BLaER1 (cell line): ENCODE measurements at regions not wholly inside any gene's neighbourhood (a gene's known extent, or its start where the extent isn't known, plus 50 kb on each side); places are given as distances from the start of the nearest gene placed in this dataset.
A peak's percentile ranks its signal among the peaks of the same experiment; 100 is the strongest.

Experiments
- H3K27ac ChIP-seq: shearing (Covaris generic); formaldehyde crosslinking; 2 replicates; pipeline ENCODE4 v1.8.1; 2022
- H3K27me3 ChIP-seq: shearing (Covaris generic); formaldehyde crosslinking; 2 replicates; pipeline ENCODE4 v1.8.1; 2022
- H3K36me3 ChIP-seq: shearing (Covaris generic); formaldehyde crosslinking; 2 replicates; pipeline ENCODE4 v1.8.1; 2022
- H3K4me1 ChIP-seq: shearing (Covaris generic); formaldehyde crosslinking; 2 replicates; pipeline ENCODE4 v1.8.1; 2022
- H3K4me2 ChIP-seq: shearing (Covaris generic); formaldehyde crosslinking; 2 replicates; pipeline ENCODE4 v1.8.1; 2022
- H3K4me3 ChIP-seq: shearing (Covaris generic); formaldehyde crosslinking; 2 replicates; pipeline ENCODE4 v1.8.1; 2022
- H3K9ac ChIP-seq: shearing (Covaris generic); formaldehyde crosslinking; 2 replicates; pipeline ENCODE4 v1.8.1; 2022
- H3K9me3 ChIP-seq: shearing (Covaris generic); formaldehyde crosslinking; 2 replicates; pipeline ENCODE4 v1.8.1; 2022
- H4K20me1 ChIP-seq: shearing (Covaris generic); formaldehyde crosslinking; 2 replicates; pipeline ENCODE4 v1.8.1; 2022
- Cebpa-rat ChIP-seq: shearing (Covaris generic); IDR thresholded peaks from 2 replicates; pipeline ENCODE4 v1.8.1; 2022

DNA sequence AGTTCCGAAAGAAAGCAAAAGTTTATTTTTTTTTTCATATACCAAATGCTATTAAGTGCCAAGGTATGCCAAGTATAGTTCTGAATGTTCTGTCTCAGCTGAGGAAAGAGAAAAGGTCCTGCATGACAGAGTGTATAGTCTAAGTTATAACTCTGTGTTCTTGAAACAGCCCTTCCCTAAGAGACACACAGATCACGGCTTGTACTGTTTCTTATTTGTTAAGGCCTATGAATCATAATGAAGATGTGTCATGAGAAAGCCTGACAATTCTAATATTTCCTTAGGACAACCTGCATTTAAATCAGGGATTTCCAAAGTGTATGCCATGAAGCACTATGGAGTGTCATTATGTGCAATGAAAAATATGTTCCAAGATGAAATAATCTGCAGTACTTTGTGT lies 538.7 kb upstream of the CDH4 start:
- H3K4me2 ChIP-seq = no peak overlapping the region
- no peak overlapping the region for H3K9ac ChIP-seq
- H3K4me1 ChIP-seq = no peaks in the 10 kb centered on the region
- H3K36me3 ChIP-seq = no peaks in the 10 kb centered on the region
- no peak for TF ChIP-seq Cebpa-rat
- H3K27ac ChIP-seq = no peak overlapping the region
- H4K20me1 ChIP-seq = no peaks in the 10 kb centered on the region
- H3K27me3 ChIP-seq = no peaks in the 10 kb centered on the region
- no peak overlapping the region for H3K4me3 ChIP-seq
- no peaks in the 10 kb centered on the region for H3K9me3 ChIP-seq

DNA sequence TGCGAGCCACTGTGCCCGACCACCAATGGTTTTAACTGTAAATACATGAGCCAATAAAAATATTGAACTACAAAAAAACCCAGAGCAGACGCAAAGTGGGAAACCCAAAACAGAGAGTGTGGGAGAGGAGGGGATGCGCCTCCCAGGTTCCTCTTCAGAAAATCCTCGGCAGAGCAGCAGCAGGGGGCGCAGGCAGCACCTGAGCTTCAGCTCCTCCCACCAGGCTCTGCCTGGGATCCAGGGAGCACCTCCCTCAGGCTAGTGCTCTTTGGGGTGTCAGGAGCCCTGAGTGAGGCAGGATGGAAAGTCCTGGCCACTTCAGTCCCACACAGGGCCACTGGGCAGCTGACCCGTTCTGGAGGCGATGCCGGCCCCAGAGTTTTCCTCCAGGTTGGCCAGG lies 536.9 kb upstream of the CDH4 start:
- Histone ChIP-seq H3K9ac (no peak overlapping the region), H3K4me3 (no peak overlapping the region), H3K4me2 (no peak overlapping the region), H3K4me1 (peaks cover 7% of the 10 kb centered on the region; the same call in 1 of the 2 replicates), H3K9me3 (no peaks in the 10 kb centered on the region), H3K27me3 (no peaks in the 10 kb centered on the region), H3K27ac (no peak overlapping the region), H3K36me3 (no peaks in the 10 kb centered on the region), H4K20me1 (no peaks in the 10 kb centered on the region)
- TF ChIP-seq Cebpa-rat = no peak

GRCh38 chr20:60718743-60719480 lies 533.1 kb upstream of the CDH4 start:
- Histone ChIP-seq H3K4me3 (no peak overlapping the region), H3K9me3 (no peaks in the 10 kb centered on the region), H3K36me3 (no peaks in the 10 kb centered on the region), H4K20me1 (no peaks in the 10 kb centered on the region), H3K9ac (no peak overlapping the region), H3K4me2 (0 out of 2 replicates have a peak overlapping the region, but pooled peaks have one; percentile 11), H3K27ac (no peak overlapping the region), H3K4me1 (peaks cover 7% of the 10 kb centered on the region; the same call in 1 of the 2 replicates), H3K27me3 (no peaks in the 10 kb centered on the region)
- no peak for TF ChIP-seq Cebpa-rat

- H3K4me3 ChIP-seq = no peak overlapping the region
- H3K27ac ChIP-seq = no peak overlapping the region
- no peak overlapping the region for H3K9ac ChIP-seq
- no peaks in the 10 kb centered on the region for H3K27me3 ChIP-seq
- H3K4me2 ChIP-seq = no peak overlapping the region
- H3K36me3 ChIP-seq = no peaks in the 10 kb centered on the region
- no peaks in the 10 kb centered on the region for H4K20me1 ChIP-seq
- no peaks in the 10 kb centered on the region for H3K9me3 ChIP-seq
- no peak for TF ChIP-seq Cebpa-rat
- H3K4me1 ChIP-seq = no peaks in the 10 kb centered on the region
Measured at GRCh38 chr20:60725311-60725906, 526.7 kb upstream of the CDH4 start.

- H3K27me3 ChIP-seq = no peaks in the 10 kb centered on the region
- no peaks in the 10 kb centered on the region for H4K20me1 ChIP-seq
- no peak overlapping the region for H3K4me2 ChIP-seq
- H3K9me3 ChIP-seq = no peaks in the 10 kb centered on the region
- no peak for TF ChIP-seq Cebpa-rat
- no peak overlapping the region for H3K27ac ChIP-seq
- H3K4me3 ChIP-seq = no peak overlapping the region
- H3K36me3 ChIP-seq = no peaks in the 10 kb centered on the region
- no peaks in the 10 kb centered on the region for H3K4me1 ChIP-seq
- no peak overlapping the region for H3K9ac ChIP-seq
Measured at GRCh38 chr20:60727425-60727824, 524.6 kb upstream of the CDH4 start.

- no peaks in the 10 kb centered on the region for H3K27me3 ChIP-seq
- H3K9ac ChIP-seq = no peak overlapping the region
- no peak overlapping the region for H3K4me2 ChIP-seq
- no peak for TF ChIP-seq Cebpa-rat
- no peaks in the 10 kb centered on the region for H3K4me1 ChIP-seq
- no peaks in the 10 kb centered on the region for H4K20me1 ChIP-seq
- H3K4me3 ChIP-seq = no peak overlapping the region
- no peaks in the 10 kb centered on the region for H3K9me3 ChIP-seq
- no peaks in the 10 kb centered on the region for H3K36me3 ChIP-seq
- no peak overlapping the region for H3K27ac ChIP-seq
Measured at GRCh38 chr20:60728705-60729104, 523.4 kb upstream of the CDH4 start.

DNA sequence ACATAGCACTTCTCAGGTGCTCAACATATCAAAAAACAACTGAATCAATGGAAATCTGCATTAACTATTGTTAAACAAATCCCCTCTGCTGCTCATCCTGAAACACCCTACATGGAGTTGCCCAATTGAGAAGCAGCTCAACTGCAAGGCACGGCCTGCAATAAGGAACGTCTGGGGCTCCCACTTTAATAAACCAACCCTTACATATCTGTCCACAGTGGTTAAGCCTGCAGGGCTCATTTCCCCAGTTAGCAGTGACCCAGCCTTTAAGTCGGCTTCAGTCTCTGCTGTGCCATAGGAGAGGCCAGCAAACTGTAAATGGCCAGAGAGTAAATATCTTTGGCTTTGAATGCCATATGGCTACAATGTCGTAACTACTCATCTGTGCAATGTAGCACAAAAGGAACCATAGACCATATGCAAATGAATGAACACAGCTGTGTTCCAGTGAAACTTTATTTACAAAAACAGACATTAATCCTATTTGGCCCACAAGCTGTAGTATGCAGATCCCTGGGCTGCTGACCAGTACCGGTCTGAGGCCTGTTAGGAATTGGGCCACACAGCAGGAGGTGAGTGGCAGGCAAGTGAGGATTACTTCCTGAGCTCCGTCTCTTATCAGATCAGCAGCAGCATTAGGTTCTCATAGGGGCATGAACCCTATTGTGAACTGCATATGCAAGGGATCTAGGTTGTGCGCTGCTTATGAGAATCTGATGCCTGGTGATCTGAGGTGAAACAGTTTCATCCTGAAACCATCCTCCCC lies 522.7 kb upstream of the CDH4 start:
- Histone ChIP-seq H3K4me1 (no peaks in the 10 kb centered on the region), H3K9ac (no peak overlapping the region)

DNA sequence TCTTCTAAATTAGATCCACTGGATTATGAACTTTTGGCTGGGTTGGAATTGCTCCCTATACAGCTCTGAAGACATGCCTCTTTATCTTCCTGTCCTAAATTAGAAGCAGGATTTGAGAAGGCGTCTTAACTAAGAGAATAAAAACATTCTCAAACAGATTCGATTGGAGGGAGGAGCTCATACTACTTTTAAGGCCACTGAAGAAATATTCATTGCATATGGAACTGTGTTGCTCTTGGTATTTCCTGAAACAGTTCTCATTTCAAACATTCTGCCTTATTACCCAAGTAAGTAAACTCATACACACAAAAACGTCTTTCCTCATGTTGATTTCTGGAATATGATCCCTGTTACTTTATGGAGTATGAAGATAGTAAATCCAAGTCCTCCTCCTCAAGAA lies 519.7 kb upstream of the CDH4 start:
- Histone ChIP-seq H3K27me3 (no peaks in the 10 kb centered on the region), H3K9me3 (peaks cover 3% of the 10 kb centered on the region; the same call in 1 of the 2 replicates), H3K27ac (no peak overlapping the region), H3K4me3 (no peak overlapping the region), H3K4me1 (peaks cover 4% of the 10 kb centered on the region; the same call in 1 of the 2 replicates), H4K20me1 (no peaks in the 10 kb centered on the region), H3K9ac (no peak overlapping the region), H3K4me2 (no peak overlapping the region), H3K36me3 (no peaks in the 10 kb centered on the region)
- no peak for TF ChIP-seq Cebpa-rat

More for the DNA sequence above, 522.7 kb upstream of the CDH4 start:
- no peaks in the 10 kb centered on the region for H3K27me3 ChIP-seq
- H3K9me3 ChIP-seq = no peaks in the 10 kb centered on the region
- no peak overlapping the region for H3K4me3 ChIP-seq
- no peaks in the 10 kb centered on the region for H4K20me1 ChIP-seq
- H3K27ac ChIP-seq = no peak overlapping the region
- no peak for TF ChIP-seq Cebpa-rat
- H3K36me3 ChIP-seq = no peaks in the 10 kb centered on the region
- no peak overlapping the region for H3K4me2 ChIP-seq

DNA sequence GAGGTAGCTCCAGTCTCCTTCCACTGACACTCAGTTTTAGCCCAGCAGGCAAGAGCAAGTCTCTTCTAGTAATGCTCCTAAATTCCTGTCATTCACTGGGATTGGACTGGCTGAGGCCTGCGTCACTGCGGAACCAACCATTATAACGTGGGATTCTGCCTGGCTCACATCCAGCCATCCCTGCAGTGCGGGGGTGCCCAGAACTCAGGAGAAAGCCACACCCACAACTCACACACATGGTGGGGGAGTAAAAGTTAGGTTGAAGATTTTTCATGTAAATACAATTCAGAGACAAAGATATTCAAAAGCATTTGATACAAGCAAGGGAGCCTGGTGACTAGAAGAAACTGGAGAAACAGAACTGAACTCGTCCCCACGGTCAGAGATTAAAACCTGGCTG lies 504.0 kb upstream of the CDH4 start:
- Histone ChIP-seq H3K4me1 (peaks cover 10% of the 10 kb centered on the region), H3K9ac (no peak overlapping the region), H3K36me3 (no peaks in the 10 kb centered on the region), H3K27ac (no peak overlapping the region), H3K4me2 (no peak overlapping the region), H3K4me3 (no peak overlapping the region), H3K9me3 (no peaks in the 10 kb centered on the region), H4K20me1 (no peaks in the 10 kb centered on the region), H3K27me3 (no peaks in the 10 kb centered on the region)
- TF ChIP-seq Cebpa-rat = no peak
